ENCODE measurements at regions not wholly inside any gene's neighbourhood (a gene's known extent, or its start where the extent isn't known, plus 50 kb on each side); places are given as distances from the start of the nearest gene placed in this dataset.

DNA sequence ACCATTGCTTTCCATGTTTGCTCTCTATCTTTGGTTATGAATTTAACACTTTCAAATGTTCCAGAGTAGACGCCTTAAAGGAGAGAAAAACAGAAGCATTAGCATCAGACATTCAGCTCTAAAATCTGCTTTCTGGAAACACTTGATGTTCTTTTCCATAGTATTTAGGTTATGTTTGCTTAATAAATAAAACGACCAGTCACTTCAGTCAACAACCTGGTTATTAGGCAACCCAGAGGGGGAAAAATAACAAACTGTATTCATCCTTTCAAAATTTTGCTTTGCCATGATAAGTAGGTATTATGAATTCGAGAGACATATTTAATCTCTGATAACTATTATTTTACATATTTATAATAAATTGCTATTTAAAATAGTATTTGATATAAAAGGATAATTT lies 1044.7 kb downstream of the CDH9 start:
- no peak for TF ChIP-seq POLR2A (IDR thresholded peaks at IDR 0.05)
- TF ChIP-seq CTCF (IDR thresholded peaks at IDR 0.05 in 4 of 5, conservative IDR thresholded peaks at IDR 0.05 in 1 of 5) = no peak

All from gastrocnemius medialis (tissue), 4 donors.